Neural progenitor cell (in vitro differentiated cells): ENCODE measurements at regions not wholly inside any gene's neighbourhood (a gene's known extent, or its start where the extent isn't known, plus 50 kb on each side); places are given as distances from the start of the nearest gene placed in this dataset.

ENCODE experiments used
- CTCF ChIP-seq: fragments of 200-600 bp; sonication (generic); IDR thresholded peaks from 2 replicates; pipeline ENCODE4 v1.5.1; 2017; ENCODE audit warnings: antibody characterized with exemption, mild to moderate bottlenecking
- EZH2phosphoT487 ChIP-seq: fragments of 200-600 bp; sonication (generic); IDR thresholded peaks from 2 replicates; pipeline ENCODE4 v1.6.1; 2017; ENCODE audit warnings: antibody characterized with exemption

- TF ChIP-seq EZH2phosphoT487 = no peak
- no peak for TF ChIP-seq CTCF
Measured at GRCh38 chr3:101926594-101927105, 77.3 kb downstream of the NFKBIZ start.
